ENCODE measurements at regions not wholly inside any gene's neighbourhood (a gene's known extent, or its start where the extent isn't known, plus 50 kb on each side); places are given as distances from the start of the nearest gene placed in this dataset.
"Not testable (repeated sequence)": the region's sequence is repeated elsewhere in the genome, so short reads cannot be mapped to it uniquely, and the experiment has no call there.

DNA sequence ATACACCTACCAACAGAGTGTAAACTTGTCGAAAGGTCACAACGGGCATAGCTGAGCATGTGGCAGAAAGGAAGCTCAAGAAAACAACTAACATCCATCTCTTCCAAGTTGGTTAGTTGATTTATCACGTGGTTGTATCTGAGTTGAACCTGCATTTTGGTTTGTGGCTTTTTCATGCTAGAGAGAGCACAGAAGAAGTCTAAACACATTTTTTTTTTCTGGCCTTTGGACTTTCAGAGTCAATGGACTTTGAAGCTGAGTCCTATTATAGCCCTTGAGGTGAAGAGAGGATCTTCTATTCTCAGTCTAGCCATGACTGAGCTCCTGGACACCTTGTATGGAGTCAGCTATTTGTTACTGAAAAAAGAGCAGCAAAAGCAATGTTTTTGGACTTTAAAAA lies 150.6 kb upstream of the TRPC5 start:
- Histone ChIP-seq H3K9me3 (no peaks in the 10 kb centered on the region), H3K4me3 (no peak overlapping the region), H3K4me1 (no peaks in the 10 kb centered on the region), H3K27me3 (peaks cover 0 to 4% (median 0%) of the 10 kb centered on the region in 9 donors), H3K36me3 (no peaks in the 10 kb centered on the region), H3K27ac (no peak overlapping the region)
- ATAC-seq, result no peak
- no peak for DNase-seq
- TF ChIP-seq POLR2A (IDR thresholded peaks at IDR 0.05), result no peak
- TF ChIP-seq, protein P1, sequence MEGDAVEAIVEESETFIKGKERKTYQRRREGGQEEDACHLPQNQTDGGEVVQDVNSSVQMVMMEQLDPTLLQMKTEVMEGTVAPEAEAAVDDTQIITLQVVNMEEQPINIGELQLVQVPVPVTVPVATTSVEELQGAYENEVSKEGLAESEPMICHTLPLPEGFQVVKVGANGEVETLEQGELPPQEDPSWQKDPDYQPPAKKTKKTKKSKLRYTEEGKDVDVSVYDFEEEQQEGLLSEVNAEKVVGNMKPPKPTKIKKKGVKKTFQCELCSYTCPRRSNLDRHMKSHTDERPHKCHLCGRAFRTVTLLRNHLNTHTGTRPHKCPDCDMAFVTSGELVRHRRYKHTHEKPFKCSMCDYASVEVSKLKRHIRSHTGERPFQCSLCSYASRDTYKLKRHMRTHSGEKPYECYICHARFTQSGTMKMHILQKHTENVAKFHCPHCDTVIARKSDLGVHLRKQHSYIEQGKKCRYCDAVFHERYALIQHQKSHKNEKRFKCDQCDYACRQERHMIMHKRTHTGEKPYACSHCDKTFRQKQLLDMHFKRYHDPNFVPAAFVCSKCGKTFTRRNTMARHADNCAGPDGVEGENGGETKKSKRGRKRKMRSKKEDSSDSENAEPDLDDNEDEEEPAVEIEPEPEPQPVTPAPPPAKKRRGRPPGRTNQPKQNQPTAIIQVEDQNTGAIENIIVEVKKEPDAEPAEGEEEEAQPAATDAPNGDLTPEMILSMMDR (IDR thresholded peaks at IDR 0.05), result no peak
- 56 to 79% (median 62%) methylated on average over 3 of the region's 3 CpGs for WGBS, 4 donors
- intact Hi-C loops (cut with DNase I), result no loop called here

DNA sequence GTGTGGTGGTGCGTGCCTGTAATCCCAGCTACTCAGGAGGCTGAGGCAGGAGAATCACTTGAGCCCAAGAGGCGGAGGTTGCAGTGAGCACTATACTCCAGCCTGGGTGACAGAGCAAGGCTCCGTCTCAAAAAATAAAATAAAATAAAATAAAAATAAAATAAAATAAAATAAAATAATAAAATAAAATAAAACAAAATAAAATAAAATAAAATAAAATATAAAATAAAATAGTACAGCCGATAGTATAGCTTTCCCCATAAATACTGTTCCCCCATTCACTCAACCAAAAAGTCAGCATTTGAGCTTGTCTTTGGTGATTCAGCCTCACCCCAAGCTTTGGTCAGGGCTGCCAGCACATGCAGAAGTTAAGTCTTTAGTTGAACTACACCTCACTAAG lies 144.2 kb upstream of the TRPC5 start:
- ATAC-seq; H3K4me3 ChIP-seq; H3K9me3 ChIP-seq; H3K36me3 ChIP-seq; H3K4me1 ChIP-seq; intact Hi-C loops (cut with DNase I); H3K27ac ChIP-seq; DNase-seq: not testable (repeated sequence)
- peaks cover 0 to 13% (median 0%) of the 10 kb centered on the region in 9 donors for H3K27me3 ChIP-seq
- 85 to 94% (median 90%) methylated on average over 4 of the region's 4 CpGs for WGBS, 4 donors

DNA sequence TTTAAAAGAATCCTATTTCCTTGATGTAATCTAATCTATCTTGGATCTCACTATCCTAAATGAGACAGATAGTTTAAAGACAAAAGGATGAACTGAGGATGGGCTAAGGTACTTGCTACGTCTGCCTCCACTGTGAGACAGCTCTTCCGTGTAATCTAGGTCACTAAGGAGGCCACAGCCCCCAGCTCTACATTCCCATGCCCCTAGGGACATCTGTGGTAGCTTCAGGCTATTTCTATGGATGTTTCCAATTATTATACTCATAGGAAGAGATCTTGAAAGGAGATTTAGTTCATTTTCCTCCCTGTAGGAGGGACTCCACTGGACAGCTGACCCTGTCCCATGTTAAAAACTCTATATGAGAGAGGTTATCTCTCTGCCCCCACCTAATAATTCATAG lies 140.8 kb upstream of the TRPC5 start:
- no peak overlapping the region for H3K4me3 ChIP-seq
- no peaks in the 10 kb centered on the region for H3K9me3 ChIP-seq
- no peak overlapping the region for H3K27ac ChIP-seq
- ATAC-seq (no peak), DNase-seq (no peak)
- no peaks in the 10 kb centered on the region for H3K36me3 ChIP-seq
- 39 to 46% (median 42%) methylated on average over 2 of the region's 2 CpGs for WGBS, 4 donors
- H3K27me3 ChIP-seq, result peaks cover 0 to 12% (median 0%) of the 10 kb centered on the region in 9 donors
- TF ChIP-seq POLR2A (IDR thresholded peaks at IDR 0.05), result no peak
- TF ChIP-seq, protein P1 (IDR thresholded peaks at IDR 0.05), result no peak
- no peaks in the 10 kb centered on the region for H3K4me1 ChIP-seq
- intact Hi-C loops (cut with DNase I), result no loop called here

DNA sequence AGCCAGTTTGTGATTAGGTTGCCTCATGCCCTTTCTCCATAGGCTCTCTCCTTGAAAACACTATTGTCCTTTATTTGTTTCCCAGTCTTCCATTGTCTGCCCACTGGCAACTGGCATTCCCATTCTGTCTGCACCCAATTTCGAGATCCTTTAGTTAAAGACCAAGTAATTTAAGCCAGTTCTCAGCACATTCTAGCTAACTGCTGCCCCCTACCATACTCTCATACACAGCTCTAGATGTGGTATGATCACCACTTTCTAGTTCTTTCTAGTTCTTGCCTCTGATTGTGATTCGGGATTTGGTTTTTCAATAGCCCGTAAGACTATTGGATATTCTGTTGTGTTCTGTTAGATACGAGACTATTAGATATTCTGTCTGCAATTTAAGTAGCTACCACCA lies 135.8 kb upstream of the TRPC5 start:
- Histone ChIP-seq H3K4me1 (no peaks in the 10 kb centered on the region), H3K36me3 (no peaks in the 10 kb centered on the region), H3K27me3 (peaks cover 0 to 9% (median 0%) of the 10 kb centered on the region in 9 donors), H3K4me3 (no peak overlapping the region), H3K9me3 (no peaks in the 10 kb centered on the region), H3K27ac (no peak overlapping the region)
- intact Hi-C loops (cut with DNase I), result no loop called here
- no peak for ATAC-seq
- 80 to 89% (median 82%) methylated on average over 4 of the region's 4 CpGs for WGBS, 4 donors
- DNase-seq, result no peak
- TF ChIP-seq, protein P1 (IDR thresholded peaks at IDR 0.05), result no peak
- TF ChIP-seq POLR2A (IDR thresholded peaks at IDR 0.05), result no peak

DNA sequence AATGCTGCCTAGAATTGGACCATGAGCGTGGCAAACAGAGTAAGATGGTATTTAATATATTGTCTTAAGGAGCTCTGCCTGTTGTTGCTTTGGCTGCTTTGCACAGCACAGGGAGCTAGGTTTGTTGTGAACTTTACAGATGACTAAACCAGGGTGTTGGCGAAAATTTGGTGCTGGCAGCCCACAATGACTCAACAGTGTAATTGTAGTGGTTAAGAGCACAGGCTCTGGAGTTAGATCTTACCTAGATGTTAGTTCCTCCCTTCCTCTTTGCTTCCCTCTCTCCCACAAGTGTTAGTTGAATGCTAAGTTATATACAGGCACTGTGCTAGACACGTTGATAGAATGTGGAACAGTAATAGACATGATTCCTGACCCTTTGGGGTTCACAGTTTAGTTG lies 128.9 kb upstream of the TRPC5 start:
- no peaks in the 10 kb centered on the region for H3K9me3 ChIP-seq
- 67 to 84% (median 76%) methylated on average over 3 of the region's 3 CpGs for WGBS, 4 donors
- DNase-seq (no peak), ATAC-seq (no peak)
- peaks cover 0 to 13% (median 0%) of the 10 kb centered on the region in 9 donors for H3K27me3 ChIP-seq
- TF ChIP-seq, protein P1 (IDR thresholded peaks at IDR 0.05), result no peak
- no peak for TF ChIP-seq POLR2A (IDR thresholded peaks at IDR 0.05)
- no peak overlapping the region for H3K27ac ChIP-seq
- H3K36me3 ChIP-seq, result no peaks in the 10 kb centered on the region
- H3K4me1 ChIP-seq, result no peaks in the 10 kb centered on the region
- H3K4me3 ChIP-seq, result no peak overlapping the region
- intact Hi-C loops (cut with DNase I), result no loop called here
